IgD-negative memory B cell (primary cell): ENCODE measurements at regions not wholly inside any gene's neighbourhood (a gene's known extent, or its start where the extent isn't known, plus 50 kb on each side); places are given as distances from the start of the nearest gene placed in this dataset.

Source experiments
- H3K27ac Mint-ChIP-seq, 3 donors: one replicate each; pipeline ENCODE4 v1.8.0; 2020 to 2022; ENCODE audit warnings: mild to moderate bottlenecking in 3 of 3, mixed read lengths in 3 of 3, moderate library complexity in 1 of 3
- H3K27me3 Mint-ChIP-seq: one replicate; pipeline ENCODE4 v1.8.0; 2021; ENCODE audit warnings: mixed read lengths
- H3K36me3 Mint-ChIP-seq: one replicate; pipeline ENCODE4 v1.8.0; 2020; ENCODE audit warnings: mild to moderate bottlenecking, mixed read lengths
- H3K4me1 Mint-ChIP-seq, 3 donors: one replicate each; pipeline ENCODE4 v1.8.0; 2020 to 2022; ENCODE audit warnings: mixed read lengths in 3 of 3, mild to moderate bottlenecking in 1 of 3
- H3K4me3 Mint-ChIP-seq, 4 donors: one replicate each; pipeline ENCODE4 v1.8.0; 2020 to 2022; ENCODE audit warnings: mild to moderate bottlenecking in 4 of 4, mixed read lengths in 4 of 4, moderate library complexity in 3 of 4
- H3K9me3 Mint-ChIP-seq, 3 donors: one replicate each; pipeline ENCODE4 v1.8.0; 2020 to 2021; ENCODE audit warnings: mixed read lengths in 3 of 3, mild to moderate bottlenecking in 1 of 3

DNA sequence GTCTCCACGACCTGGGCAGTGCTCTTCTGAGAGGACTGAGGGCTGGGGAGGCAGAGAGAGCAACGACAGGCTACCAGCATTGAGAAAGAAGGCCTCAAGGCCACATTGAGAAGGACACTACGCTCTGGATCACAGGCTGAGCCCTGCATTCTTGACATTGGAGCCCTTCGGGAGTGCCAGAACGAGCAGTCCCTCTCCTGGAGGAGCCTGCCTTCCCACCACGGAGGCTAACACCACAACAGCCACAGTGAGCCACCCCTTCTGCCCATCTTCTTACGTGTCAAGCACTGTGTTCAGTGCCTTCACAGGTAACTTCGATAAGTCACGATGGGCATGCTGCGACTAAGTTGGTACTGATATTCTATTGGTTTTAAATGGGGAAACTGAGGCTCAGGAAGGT is 267.8 kb downstream of the RPS24 start:
- peaks cover 0 to 3% (median 0%) of the 10 kb centered on the region in 3 donors for H3K9me3 Mint-ChIP-seq
- H3K27ac Mint-ChIP-seq: no peak overlapping the region
- no peak overlapping the region for H3K4me3 Mint-ChIP-seq
- peaks cover 27 to 35% (median 29%) of the 10 kb centered on the region in 3 donors for H3K4me1 Mint-ChIP-seq
- peaks cover 4% of the 10 kb centered on the region for H3K27me3 Mint-ChIP-seq
- no peaks in the 10 kb centered on the region for H3K36me3 Mint-ChIP-seq

DNA sequence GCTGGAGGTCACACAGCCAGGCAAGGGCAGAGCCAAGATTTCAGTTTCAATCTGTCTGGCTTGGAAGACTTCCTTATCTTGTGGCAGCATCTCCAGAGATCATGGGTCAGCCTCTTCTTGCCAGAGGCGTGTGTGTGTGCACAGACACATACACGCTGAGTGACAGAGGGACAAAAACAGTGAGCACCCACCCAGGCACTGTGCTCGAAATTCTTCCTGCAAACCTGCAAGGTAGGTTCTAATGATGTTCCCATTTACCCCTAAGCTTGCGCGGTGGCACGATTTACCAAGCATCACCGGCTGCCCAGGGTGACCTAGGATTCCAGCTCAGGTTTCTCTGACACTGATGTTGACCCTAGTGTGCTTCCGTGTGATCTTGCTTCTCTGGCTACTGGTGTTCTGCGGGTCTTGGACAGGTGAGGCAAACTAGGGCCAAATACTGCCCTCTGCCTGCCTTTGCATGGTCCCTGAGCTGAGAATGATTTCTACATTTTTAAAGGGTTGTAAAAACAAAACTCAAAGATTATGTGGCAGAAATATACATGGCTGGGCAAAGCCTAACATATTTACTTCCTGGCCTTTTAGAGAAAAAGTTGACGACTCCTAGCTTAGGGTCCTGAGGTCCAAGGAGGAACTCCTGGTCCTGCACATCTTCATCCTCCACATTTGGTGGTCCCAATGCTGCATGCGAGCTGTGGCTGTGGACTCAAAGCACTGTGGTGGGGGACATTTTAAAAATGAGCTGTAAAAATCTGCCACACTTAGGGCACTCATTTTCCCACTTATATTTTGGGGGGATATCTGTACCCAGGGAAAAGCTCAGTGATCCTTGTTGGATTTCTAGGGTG is 268.5 kb downstream of the RPS24 start:
- H3K27ac Mint-ChIP-seq: peak overlapping the region; percentile 87 to 95 (median 88)
- peaks cover 23 to 33% (median 24%) of the 10 kb centered on the region in 3 donors for H3K4me1 Mint-ChIP-seq
- H3K9me3 Mint-ChIP-seq: peaks cover 0 to 3% (median 0%) of the 10 kb centered on the region in 3 donors
- H3K36me3 Mint-ChIP-seq: no peaks in the 10 kb centered on the region
- H3K4me3 Mint-ChIP-seq: peak overlapping the region; percentile 89 to 98 (median 92)
- peaks cover 4% of the 10 kb centered on the region for H3K27me3 Mint-ChIP-seq

DNA sequence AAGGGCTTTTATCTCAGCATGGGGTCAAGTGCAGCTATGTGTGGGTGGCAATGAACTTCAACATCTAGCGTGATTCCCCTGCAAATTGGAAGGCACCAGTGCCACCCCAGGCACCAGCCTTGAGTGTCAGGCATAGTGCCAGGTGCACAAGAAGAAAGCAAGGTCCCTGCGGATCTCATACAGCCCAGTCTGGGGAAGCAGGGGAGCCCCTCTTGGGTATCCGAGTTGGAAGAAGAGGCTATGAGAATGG is 269.0 kb downstream of the RPS24 start:
- H3K4me1 Mint-ChIP-seq: peaks cover 23 to 33% (median 24%) of the 10 kb centered on the region in 3 donors
- H3K27me3 Mint-ChIP-seq: peaks cover 4% of the 10 kb centered on the region
- H3K27ac Mint-ChIP-seq: peak overlapping the region; percentile 87 to 95 (median 88)
- H3K4me3 Mint-ChIP-seq: peak overlapping the region; percentile 89 to 98 (median 92)
- peaks cover 0 to 3% (median 0%) of the 10 kb centered on the region in 3 donors for H3K9me3 Mint-ChIP-seq
- H3K36me3 Mint-ChIP-seq: no peaks in the 10 kb centered on the region

GRCh38 chr10:78302989-78303854 is 269.6 kb downstream of the RPS24 start:
- Mint-ChIP-seq H3K9me3 (peaks cover 0 to 3% (median 0%) of the 10 kb centered on the region in 3 donors), H3K4me1 (peaks cover 18 to 32% (median 21%) of the 10 kb centered on the region in 3 donors), H3K4me3 (peak overlapping the region; percentile 89 to 98 (median 92)), H3K27me3 (peaks cover 4% of the 10 kb centered on the region), H3K36me3 (no peaks in the 10 kb centered on the region), H3K27ac (peak overlapping the region; percentile 87 to 95 (median 89))

GRCh38 chr10:78304091-78305045 is 270.7 kb downstream of the RPS24 start:
- Mint-ChIP-seq H3K27ac (peak overlapping the region; percentile 48 to 89 (median 87)), H3K36me3 (no peaks in the 10 kb centered on the region), H3K27me3 (peaks cover 4% of the 10 kb centered on the region), H3K9me3 (peaks cover 0 to 3% (median 0%) of the 10 kb centered on the region in 3 donors), H3K4me1 (peaks cover 16 to 26% (median 16%) of the 10 kb centered on the region in 3 donors), H3K4me3 (peak overlapping the region in 2 of 4 donors; percentile 89 to 90)

DNA sequence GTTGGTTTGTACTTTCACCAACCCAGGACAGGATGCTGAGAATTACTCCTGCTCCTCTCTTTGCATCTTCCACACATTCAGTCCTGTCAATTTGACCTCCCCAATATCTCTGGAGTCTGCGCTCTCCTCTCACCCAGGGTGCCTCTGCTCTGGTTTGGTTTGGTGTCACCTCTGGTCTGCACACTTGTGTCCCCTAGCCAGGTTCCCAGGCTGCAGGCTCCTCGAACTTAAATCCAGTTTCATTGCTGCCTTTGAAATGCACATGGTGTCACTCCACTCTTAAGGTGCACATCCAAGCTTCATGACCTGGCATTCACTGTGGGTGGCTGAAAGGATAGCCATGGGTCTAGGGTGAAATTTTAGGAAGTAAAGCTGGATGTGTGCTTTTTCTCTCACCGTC is 271.6 kb downstream of the RPS24 start:
- no peaks in the 10 kb centered on the region for H3K9me3 Mint-ChIP-seq

DNA sequence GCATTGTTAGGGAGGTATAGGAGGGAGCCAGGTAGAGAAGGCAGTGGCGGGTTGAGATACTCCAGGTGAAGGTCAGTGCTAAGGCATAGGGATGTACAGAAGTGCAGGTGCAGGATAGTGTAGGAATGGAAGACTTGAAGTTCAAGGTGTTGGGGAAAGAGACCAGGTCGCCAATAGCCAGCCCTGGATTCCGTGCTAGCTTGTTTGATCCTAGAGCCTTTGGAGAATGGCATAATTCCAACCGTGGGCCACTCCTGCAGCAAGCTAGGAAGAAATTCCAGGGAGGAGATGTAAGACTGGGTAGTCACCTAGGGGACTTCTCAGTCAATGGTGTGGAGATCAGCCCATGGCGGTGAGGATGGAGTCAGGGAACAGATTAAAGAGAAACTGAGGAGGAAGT is 272.7 kb downstream of the RPS24 start:
- Mint-ChIP-seq H3K27ac (no peak overlapping the region), H3K9me3 (no peaks in the 10 kb centered on the region), H3K4me3 (no peak overlapping the region)

More for the DNA sequence above, 271.6 kb downstream of the RPS24 start:
- Mint-ChIP-seq H3K27me3 (peaks cover 4% of the 10 kb centered on the region), H3K4me3 (peak overlapping the region in 1 of 4 donors; percentile 16), H3K27ac (peak overlapping the region in 2 of 3 donors; percentile 7 to 25), H3K36me3 (no peaks in the 10 kb centered on the region), H3K4me1 (peaks cover 8 to 22% (median 12%) of the 10 kb centered on the region in 3 donors)

GRCh38 chr10:78307576-78307975 is 273.9 kb downstream of the RPS24 start:
- Mint-ChIP-seq H3K4me1 (peaks cover 3 to 10% (median 3%) of the 10 kb centered on the region in 3 donors), H3K27me3 (peaks cover 4% of the 10 kb centered on the region), H3K36me3 (no peaks in the 10 kb centered on the region), H3K27ac (no peak overlapping the region), H3K9me3 (no peaks in the 10 kb centered on the region), H3K4me3 (no peak overlapping the region)

More for the DNA sequence above, 272.7 kb downstream of the RPS24 start:
- Mint-ChIP-seq H3K36me3 (no peaks in the 10 kb centered on the region), H3K27me3 (peaks cover 4% of the 10 kb centered on the region), H3K4me1 (peaks cover 8 to 17% (median 9%) of the 10 kb centered on the region in 3 donors)

DNA sequence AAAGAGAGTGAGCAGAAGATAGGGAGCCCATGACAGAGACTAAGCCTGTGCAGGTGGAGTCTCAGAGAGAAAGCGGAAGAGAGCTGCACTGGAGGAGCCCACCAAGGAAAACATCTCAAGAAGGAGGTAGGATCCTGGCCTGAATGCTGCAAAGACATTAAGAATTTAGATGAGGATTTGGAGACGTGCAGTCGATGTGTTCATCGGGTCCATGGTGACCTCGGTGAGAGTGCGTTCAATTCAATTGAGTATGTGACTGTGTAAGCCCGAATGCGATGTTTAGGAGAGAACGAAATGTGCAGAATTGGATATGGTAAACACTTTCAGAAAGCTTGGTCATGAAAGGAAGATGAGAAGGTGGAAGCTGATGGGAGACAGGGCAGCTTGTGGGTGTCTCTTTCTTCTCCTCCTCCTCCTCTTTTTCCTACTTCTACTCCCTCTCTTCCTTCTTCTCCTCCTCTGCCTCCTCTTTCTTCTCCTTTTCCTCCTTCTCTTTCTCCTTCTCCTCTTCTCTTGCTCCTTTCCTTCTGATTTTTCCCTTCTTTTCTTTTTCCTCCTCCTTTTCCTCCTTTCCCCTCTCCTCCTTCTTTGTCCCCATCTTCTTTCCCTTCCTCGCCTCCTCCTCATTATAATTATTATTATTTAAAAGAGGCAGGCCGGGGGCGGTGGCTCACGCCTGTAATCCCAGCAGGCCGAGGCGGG is 276.0 kb downstream of the RPS24 start:
- Mint-ChIP-seq H3K27ac (no peak overlapping the region), H3K4me1 (peaks cover 0 to 3% (median 0%) of the 10 kb centered on the region in 3 donors), H3K36me3 (no peaks in the 10 kb centered on the region), H3K27me3 (peaks cover 9% of the 10 kb centered on the region), H3K9me3 (no peaks in the 10 kb centered on the region), H3K4me3 (no peak overlapping the region)

DNA sequence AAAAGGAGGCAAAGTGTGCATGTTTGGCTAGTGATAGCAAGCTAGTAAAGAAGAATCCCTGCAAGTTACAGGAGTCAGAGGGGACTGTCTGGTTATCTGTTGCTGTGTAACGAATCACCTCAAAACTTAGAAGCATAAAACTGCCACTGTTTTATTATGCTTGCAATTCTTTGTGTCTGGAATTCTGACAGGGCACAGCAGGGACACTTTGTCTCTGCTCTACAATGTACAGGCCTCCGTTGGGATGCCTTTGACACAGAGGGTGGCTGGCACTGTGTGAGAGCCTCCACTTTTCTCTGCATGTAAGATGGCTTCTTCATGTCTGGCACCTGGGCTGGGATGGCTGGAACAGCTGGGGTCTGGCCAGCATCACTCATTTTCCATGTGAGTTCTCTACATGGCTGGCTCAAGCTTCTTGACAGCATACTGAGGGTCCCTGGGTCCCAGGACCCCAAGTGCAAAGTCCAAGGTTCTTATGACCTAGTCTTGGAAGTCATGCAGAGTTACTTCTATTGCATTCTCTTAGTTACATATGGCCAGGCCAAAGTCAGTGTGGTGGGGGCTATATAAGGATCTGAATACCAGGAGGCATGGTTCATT is 276.9 kb downstream of the RPS24 start:
- Mint-ChIP-seq H3K9me3 (peaks cover 0 to 1% (median 0%) of the 10 kb centered on the region in 3 donors), H3K4me1 (peaks cover 0 to 3% (median 0%) of the 10 kb centered on the region in 3 donors), H3K4me3 (no peak overlapping the region), H3K27ac (no peak overlapping the region), H3K27me3 (peaks cover 9% of the 10 kb centered on the region), H3K36me3 (no peaks in the 10 kb centered on the region)

DNA sequence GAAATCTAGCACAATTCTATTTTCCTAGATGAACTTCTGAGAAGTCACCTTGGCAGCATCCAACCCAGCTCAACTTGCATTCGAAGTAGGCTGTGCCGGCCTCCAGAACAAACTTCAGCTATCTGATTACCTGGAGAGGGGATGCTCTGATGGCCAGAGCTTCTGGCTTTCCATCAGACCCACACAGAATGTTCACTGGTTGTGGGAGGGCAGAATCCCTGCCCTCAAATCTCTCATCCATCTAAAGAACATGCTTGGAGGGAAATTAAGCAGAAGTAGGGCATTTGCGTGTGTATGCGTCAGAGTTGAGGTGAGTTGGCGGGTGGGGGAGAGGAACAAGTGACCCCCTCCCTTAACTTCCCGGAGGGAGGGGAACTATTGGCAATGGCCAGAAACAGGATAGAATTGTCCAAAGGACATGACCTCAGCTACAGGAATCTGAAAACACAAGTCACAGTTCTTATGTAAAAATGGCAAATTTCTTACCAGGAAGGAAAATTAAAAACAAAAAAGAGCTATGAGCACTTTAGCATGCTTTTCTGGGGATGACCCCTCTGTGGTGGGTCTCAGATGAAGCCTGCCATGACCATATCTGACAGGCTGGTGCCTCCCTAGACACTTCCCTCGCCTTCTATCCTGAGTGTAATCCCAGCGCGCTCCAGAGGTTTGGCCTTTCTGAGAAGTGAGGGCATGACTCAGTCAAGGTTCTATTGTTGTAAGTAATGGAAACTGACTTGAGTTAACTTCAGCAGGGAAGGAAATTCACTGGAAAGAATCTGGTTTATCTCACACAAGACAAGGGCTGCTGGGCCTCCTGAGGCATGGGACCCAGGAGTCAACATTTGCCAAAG is 278.8 kb downstream of the RPS24 start:
- H3K4me3 Mint-ChIP-seq: no peak overlapping the region

GRCh38 chr10:78313048-78313381 is 279.4 kb downstream of the RPS24 start:
- H3K9me3 Mint-ChIP-seq: peaks cover 0 to 2% (median 0%) of the 10 kb centered on the region in 3 donors
- no peak overlapping the region for H3K27ac Mint-ChIP-seq
- H3K4me1 Mint-ChIP-seq: no peaks in the 10 kb centered on the region
- H3K4me3 Mint-ChIP-seq: no peak overlapping the region
- no peaks in the 10 kb centered on the region for H3K36me3 Mint-ChIP-seq
- peaks cover 8% of the 10 kb centered on the region for H3K27me3 Mint-ChIP-seq

More for the DNA sequence above, 278.8 kb downstream of the RPS24 start:
- Mint-ChIP-seq H3K27me3 (peaks cover 5% of the 10 kb centered on the region), H3K9me3 (peaks cover 0 to 2% (median 0%) of the 10 kb centered on the region in 3 donors), H3K36me3 (no peaks in the 10 kb centered on the region), H3K4me1 (no peaks in the 10 kb centered on the region), H3K27ac (no peak overlapping the region)

GRCh38 chr10:78313636-78314035 is 280.0 kb downstream of the RPS24 start:
- Mint-ChIP-seq H3K36me3 (no peaks in the 10 kb centered on the region), H3K4me1 (no peaks in the 10 kb centered on the region), H3K9me3 (peaks cover 0 to 2% (median 0%) of the 10 kb centered on the region in 3 donors), H3K27ac (no peak overlapping the region), H3K27me3 (peaks cover 8% of the 10 kb centered on the region), H3K4me3 (no peak overlapping the region)
